GM21528 (cell line): ENCODE measurements at regions not wholly inside any gene's neighbourhood (a gene's known extent, or its start where the extent isn't known, plus 50 kb on each side); places are given as distances from the start of the nearest gene placed in this dataset.

Source experiments
- ATAC-seq: cut with Tn5 transposase; IDR thresholded peaks from one replicate; pipeline ENCODE4 v1.9.1; 2021; ENCODE audit warnings: mild to moderate bottlenecking, moderate library complexity; ENCODE audit not compliant: unreplicated experiment, low FRiP score

DNA sequence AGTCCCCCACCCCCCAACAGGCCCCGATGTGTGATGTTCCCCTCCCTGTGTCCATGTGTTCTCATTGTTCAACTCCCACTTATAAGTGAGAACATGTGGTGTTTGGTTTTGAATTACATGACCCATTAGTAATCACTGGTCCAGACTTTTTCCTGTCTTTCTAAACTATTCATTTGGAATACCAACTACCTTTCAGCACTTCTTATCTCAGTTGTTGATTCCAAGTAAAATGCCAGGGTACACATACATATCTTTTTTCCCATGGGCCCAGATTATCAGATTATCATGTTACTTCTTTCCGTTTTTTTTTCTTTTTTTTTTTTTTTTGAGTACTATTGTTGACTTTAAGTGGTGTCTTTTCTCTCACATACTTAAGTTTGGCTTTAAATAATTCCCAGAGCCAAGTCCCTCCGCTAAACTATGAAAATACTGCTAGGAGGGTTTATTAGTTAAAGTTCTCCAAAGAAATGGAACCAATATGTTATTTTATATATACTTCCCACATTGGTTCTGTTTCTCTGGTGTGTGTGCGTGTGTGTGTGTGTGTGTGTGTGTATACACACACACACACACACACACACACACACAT, 389.3 kb downstream of the IRS1 start:
- ATAC-seq, result no peak

DNA sequence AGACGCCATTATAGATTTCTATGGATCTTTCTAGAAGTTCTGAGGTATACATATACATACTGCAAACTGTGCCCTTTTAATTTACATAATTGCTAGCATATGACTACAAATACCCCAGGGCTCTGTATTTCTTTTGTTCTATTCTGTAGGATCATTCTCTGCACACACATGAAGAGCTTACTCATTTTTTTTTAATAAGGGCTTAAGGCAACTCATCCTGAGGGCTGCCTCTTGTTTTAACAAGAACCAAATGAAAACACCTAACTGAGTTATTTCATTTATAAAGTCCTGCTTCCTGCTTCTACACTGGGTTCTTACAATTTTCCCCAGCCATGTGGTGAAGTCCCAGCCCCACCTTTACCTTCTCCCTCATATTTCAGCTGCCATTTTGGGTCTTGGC, 390.5 kb downstream of the IRS1 start:
- no peak for ATAC-seq

DNA sequence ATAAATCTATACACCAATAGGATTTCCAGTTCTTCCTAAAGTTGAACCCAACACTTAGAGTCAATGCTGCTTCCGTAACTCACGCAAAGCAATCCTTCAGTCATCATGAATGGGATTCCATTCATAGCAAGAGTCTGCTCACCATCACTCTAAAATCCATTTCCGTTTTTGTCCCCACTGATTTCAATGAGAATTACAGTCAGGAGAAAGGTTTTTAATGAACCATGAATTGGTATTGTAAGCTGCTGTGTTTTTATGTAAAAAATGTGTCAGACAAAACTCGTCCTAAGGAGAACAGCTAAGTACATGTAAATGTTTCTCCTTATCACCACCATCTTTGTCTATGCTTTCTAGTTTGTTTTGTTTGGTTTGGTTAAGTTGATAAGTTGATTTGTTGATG, 391.5 kb downstream of the IRS1 start:
- ATAC-seq, result no peak

DNA sequence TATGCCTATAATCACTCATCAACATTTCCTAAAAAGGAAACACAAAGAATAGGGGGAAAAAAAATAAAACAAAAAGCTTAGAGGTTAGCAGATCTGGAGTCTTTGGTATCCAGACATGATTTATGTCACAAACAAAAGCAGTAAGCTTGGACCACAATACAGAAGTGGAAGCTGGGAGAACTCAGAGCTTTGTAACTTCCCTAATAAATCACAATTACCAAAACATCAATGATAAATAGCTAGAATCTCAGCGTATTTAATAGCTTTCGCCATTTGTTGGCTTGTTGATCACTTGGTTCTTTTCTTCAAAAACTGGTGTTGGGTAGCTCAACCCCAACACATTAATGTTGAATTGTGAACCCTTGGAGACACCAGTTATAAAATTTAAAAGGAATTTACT, 392.5 kb downstream of the IRS1 start:
- ATAC-seq, result no peak

DNA sequence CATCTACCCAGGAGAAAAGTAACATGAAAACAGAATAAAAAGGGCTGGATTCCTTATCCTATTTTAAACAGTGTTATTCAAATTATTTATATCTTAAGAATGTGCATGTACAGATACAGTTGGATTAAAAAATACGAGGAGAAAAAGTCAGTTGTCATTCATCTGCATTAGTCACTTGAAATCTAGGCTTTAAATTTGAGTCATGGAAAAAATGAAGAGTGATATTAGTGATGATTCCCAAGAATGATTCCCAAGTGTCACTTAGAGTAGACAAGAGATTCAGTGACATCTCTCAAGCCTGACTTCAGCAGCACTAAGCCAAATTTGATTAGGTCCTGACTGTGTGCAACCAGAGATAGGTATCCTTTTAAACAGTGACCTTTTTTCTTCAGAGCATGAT, 394.2 kb downstream of the IRS1 start:
- ATAC-seq, result no peak

DNA sequence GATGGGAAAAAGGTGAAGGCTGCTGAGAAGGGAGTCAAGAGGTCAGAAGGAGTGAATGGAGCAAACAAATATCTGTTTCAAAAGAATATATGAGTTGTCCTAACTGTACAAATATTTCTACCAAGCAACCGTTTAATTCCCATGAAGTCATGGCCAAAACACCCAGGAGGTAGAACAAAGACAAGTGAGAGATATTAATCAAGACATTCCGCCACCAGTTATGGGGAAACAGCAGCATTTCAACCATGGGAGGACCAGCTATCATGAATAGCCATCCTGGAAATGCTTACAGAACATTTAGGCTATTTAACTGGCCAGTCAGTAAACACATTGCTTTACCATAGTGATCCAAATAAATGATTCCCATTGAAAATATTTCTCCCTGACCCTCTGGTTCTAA, 396.3 kb downstream of the IRS1 start:
- no peak for ATAC-seq

DNA sequence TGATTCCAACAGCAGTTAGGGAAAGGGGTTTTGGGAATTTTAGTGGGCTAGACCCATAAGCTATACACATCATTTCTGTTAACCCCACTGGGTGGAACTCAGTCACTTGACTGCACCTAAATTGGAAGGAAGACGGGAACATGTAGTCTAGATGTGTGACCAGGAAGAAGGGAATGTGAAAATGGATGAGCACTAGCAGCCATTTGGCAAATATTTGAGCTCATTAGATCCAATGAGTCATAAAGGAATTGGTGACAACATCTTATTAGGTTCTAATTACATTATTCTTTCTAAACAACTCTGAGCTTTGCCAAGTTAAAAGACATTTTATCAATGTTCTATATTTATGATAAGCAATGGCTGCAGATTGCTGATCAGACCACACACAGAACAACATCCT, 400.6 kb downstream of the IRS1 start:
- ATAC-seq, result no peak

DNA sequence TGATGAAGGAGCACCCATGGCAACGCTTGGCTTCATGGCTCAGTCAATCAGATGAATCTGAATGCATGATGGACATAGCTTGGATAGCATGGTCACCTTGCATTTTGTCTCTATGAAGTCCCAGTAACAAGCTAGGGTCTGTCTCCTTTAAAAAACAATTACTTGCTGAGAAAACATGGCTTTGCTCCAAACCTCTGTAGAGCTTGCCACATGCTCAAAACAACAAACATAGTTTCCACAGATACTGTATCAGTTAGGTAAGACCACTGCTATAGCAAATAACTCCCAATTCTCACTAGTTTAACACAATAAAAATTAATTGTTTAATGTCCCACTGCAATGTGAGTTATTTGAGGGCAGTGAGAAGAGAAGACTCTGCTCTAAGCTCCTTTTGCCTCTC, 401.0 kb downstream of the IRS1 start:
- ATAC-seq, result no peak

DNA sequence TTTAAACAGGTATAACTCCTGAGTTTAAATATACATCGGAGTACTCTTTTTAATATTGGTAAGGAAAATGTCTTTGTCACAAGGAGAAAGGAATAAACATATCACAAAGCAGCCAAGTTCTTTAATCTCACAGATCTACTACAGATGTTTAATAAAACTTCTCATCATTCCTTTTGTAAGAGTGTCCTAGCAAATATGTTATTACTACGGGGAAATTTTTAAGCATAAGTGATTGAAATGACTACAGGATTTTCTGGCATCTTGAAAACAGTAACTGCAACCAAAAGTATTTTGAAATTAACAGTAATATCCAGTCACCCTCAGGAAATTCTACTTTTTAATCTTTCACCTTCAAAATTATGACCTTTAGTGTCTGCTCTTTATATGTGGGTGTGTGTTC, 403.1 kb downstream of the IRS1 start:
- no peak for ATAC-seq

DNA sequence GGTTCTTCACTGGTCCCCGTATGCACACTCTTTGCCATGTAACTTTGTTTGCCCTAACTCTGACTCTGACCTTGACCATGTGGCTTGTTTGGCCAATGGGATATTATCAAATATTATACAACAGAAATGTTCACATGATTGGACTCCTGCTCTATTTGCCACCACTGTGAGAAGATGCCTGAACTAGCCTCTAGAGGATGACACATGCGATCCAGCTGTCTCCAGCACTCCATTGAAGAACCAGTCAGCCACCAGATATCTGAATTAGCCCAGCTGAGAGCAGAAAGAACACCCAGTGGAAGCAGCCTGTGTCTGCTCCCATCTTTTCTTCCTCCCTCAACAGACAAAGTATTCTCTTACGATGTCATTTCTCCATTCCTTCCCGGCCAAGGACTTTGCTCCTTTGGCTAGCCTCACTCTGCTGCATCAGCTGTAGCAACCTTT, 412.1 kb downstream of the IRS1 start:
- ATAC-seq, result no peak

DNA sequence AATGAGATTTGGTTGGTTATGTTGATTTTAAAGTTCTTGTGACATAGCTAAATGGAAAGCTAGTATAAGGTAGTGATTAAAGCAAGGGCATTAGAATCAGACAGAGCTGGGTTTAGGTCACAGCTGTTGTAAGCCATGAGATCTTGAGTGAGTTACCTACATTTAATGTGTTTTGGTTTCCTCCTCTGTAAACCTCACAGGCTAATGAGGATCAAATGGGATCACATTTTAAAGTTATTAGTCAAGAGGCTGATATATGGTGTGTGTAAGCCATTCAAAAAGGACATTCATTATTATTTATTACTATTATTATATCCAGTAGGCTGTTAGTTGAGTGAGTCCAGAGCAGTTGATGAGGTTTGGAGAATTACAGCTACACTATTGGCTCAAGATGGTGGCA, 416.2 kb downstream of the IRS1 start:
- no peak for ATAC-seq

DNA sequence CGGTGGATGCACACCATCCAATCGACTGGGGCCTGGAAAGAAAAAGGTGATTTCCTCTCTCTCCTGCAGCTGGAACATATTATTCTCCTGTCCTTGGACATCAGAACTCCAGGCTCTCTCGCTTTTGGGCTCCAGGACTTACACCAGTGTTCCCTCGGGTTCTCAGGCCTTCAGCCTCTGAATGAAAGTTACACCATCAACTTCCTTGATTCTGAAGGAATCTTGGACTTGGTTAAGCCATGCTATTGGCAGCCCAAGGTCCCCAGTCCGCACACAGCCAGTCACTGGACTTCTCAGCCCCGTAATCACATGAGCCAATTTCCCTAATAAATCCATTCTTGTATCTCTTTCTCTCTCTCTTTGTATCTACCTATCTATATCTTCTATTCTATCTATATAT, 418.9 kb downstream of the IRS1 start:
- no peak for ATAC-seq

DNA sequence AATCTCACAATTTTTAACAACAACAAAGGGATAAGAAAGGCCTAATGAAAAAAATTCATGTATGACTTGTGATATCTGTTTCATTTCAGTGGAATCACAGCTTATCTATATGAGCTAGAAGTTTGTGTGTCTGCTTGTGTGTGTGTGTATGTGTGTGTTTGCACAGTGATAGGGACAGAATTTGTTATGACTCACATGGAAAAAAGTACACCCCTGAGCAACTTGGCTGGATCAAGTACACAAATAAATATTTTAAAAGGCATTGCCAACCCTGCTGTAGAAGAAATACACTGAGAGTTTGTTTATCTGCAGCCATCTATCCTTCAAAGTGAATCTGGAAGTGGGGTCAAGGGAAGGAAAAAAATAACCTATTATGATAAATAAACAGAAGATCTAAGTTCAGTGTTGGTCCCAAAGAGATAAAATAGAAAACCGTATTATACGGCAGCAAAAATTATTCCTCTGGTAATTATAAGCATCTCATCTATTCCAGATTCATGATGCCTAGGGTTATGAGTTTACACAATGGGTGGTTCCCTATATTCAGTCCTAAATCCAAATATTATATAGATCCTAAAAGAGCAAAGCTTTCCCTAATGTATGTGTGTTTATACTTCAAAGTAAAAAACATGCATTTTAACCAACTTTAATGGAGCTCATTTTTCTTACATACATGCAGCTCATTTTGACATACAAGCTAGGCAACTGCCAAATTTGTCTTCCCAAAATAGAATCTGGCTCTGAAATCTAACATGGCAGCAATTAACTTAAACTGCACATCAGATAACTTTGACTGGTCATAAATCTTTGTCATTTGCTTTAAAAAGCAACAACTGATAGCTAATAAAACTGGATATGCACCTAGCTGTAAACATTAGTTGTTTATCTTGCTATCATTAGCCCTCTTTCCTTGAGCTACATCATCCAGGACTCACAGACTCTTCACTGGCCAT, 420.6 kb downstream of the IRS1 start:
- no peak for ATAC-seq

DNA sequence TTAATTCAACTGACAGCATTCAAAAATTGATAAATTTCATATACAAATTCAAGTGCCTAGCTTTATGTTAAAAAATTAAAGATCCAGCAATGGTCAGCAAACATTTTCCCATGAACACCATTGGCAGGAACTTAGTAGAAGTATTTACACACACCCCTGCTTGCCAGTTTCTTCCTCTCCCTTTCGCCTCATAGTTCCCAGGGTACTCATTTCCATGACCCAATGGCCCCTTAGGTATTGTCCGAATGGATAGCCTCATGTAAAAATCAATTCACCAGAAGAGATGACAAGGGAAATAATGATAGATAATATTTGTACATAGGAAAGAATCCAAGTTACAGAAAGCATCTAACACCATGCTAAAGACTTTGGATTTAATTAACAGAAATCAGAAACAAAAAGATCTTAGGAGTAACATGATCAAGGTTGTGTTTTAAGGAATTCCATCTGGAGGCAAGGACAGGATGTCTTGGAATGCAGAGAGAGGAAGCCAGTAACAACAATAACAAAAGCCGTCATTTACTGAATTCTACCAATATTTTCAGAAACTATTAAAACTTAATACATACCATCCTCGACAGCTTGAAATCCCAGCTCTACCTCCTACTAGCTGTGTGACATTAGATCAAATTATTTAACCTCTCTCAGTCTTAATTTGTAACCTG, 423.0 kb downstream of the IRS1 start:
- ATAC-seq, result no peak

DNA sequence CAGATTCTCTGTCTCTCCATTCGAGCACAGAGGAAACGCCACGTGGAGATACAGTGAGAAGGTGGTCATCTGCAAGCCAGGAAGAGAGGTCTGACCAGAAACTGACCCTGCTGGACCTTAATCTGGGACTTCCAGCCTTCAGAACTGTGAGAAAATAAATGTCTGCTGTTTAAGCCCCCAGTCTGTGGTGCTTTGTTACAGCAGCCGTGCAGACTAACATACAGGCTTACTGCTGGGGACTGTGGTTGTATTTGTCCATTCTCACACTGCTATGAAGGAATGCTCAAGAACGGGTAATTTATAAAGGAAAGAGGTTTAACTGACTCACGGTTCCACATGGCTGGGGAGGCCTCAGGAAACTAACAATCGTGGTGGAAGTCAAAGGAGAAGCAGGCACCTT, 432.7 kb downstream of the IRS1 start:
- ATAC-seq, result no peak

DNA sequence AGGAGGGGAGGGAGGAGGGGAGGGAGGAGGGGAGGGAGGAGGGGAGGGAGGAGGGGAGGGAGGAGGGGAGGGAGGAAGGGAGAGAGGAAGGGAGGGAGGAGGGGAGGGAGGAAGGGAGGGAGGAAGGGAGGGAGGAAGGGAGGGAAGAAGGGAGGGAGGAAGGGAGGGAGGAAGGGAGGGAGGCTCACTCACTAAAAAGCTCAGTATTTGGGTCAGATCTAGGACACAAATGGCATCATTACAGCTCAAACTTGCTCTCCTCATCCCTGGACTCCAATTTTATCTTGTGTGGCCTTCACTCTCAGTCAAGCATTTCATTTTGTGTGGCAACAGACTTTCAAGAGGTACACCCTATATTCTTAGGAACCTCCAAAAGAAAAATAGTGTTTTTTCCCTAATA, 435.4 kb downstream of the IRS1 start:
- no peak for ATAC-seq

DNA sequence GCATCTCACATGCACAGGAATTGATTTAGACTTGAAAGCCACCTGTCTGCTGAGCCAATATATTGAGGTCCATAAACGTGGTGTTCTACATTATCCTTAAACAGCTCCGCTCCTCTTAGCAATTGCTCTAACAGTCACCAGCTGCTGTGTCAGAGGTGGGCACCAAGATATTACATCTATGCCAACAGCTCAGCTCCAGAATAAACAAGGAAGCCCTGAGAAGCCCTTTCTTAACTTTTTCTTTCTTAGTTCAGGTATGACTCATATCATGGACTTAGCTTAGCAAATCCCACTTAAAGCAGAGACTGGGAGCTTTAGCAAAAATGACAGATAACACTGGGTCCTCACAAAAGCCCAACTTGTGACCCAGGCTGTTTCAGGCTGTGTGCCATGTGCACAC, 436.6 kb downstream of the IRS1 start:
- no peak for ATAC-seq

DNA sequence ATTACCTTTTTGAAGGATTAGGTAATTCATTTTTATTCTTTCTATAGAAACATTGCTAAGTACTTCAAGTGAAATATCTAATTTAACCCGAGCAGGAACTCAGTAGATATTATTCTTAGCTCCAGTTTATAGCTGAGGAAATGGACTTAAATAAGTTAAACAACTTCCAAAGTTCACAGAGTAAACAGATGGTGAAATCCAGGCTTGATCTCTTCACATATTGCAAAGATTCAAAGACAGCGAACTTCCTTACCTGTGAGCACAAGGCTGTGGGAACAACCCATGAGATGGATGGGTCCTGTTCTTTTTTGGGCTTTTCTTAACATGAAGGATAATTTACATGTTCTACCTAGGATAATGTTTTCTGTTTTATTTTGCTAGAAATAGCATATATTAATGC, 439.0 kb downstream of the IRS1 start:
- no peak for ATAC-seq

DNA sequence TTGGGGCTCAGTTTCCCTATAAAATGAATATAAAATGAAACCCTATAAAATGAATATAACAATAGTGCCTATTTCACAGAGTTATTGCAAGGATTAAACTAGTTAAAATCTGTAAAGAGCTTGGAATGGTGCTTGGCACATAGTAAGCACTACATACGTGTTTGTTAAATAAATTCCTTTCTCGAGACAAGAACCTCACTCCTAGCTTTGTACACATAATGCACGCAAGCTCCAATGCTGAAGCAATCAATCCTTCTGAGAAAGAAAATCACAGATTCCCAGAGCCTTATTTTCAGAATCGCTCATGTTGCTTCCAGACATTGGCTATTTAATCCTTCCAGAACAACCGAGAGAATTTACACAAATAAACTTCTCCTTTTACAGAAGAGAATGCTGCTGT, 440.9 kb downstream of the IRS1 start:
- no peak for ATAC-seq

DNA sequence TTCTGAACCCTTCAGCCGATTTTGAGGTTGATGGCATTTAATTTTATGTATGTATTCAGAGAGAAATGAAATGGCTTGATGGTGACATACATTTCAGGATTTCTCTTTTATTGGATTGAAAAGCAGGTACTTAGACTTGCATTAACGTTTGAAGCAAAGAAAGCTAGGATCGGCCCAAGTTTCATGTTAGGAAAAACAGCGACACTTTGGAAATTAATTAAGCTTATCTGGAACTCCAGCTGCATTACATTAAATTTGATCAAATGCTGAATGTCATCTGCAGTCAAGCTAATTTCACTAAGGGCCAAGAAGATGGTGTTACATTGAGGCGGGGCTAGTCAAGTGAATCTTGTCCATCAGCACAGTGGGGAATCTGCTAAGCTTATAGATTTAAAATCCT, 441.8 kb downstream of the IRS1 start:
- no peak for ATAC-seq

DNA sequence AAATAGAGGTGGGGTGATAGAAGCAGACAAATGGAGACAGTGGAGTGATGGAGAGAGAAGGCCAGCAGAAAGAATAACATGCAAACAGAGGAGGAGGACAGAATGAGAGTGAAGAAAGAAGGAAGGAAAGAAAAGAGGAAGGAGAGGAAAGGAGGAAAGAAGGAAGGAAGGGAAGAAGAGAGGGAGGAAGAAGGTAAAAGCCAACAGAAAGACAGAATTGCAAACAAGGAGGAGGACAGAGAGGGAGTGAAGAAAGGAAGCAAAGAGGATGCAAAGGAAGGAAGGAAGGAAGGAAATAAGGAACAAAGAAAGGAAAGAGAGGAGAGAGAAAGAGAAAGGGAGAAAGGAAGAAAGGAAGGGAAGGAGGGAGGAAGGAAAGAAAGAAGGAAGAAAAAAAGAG, 444.0 kb downstream of the IRS1 start:
- ATAC-seq, result no peak

DNA sequence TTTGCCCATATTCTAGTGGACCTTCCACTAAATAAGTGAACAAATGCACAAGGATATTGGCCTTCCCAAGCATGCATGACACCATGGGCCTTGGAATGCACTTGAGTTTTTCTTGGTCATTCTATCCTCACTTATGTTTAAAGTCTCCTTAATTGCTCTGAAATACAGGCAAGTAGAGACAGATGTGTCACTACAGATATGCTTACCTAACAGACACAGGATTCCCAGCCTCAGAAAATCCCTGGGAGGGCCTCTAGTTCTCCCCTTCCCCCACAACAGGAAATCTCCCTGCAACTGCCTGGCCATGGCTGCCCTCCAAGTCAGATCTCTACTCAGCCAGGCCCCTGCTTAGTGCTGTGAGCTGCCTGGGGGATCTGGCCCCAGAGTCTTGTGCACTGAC, 445.2 kb downstream of the IRS1 start:
- no peak for ATAC-seq
